D721Med (cell line): ENCODE measurements at regions not wholly inside any gene's neighbourhood (a gene's known extent, or its start where the extent isn't known, plus 50 kb on each side); places are given as distances from the start of the nearest gene placed in this dataset.

ENCODE experiments used
- DNase-seq: peaks from one replicate; pipeline ENCODE4 v3.0.0; 2011; ENCODE audit warnings: low spot score; ENCODE audit not compliant: insufficient read length
- FAIRE-seq: peaks from 2 replicates; lab custom pipeline; 2011; peaks lifted over from hg19 to GRCh38; lab: Jason Lieb, UNC
- TF ChIP-seq, protein P1 (sequence below): IDR thresholded peaks from 2 replicates; pipeline ENCODE4 v1.5.1; 2012; ENCODE audit warnings: mild to moderate bottlenecking, control low read depth; ENCODE audit not compliant: insufficient read depth; ENCODE audit errors: missing control alignments

- DNase-seq (no peak), FAIRE-seq (no peak)
- TF ChIP-seq, protein P1, sequence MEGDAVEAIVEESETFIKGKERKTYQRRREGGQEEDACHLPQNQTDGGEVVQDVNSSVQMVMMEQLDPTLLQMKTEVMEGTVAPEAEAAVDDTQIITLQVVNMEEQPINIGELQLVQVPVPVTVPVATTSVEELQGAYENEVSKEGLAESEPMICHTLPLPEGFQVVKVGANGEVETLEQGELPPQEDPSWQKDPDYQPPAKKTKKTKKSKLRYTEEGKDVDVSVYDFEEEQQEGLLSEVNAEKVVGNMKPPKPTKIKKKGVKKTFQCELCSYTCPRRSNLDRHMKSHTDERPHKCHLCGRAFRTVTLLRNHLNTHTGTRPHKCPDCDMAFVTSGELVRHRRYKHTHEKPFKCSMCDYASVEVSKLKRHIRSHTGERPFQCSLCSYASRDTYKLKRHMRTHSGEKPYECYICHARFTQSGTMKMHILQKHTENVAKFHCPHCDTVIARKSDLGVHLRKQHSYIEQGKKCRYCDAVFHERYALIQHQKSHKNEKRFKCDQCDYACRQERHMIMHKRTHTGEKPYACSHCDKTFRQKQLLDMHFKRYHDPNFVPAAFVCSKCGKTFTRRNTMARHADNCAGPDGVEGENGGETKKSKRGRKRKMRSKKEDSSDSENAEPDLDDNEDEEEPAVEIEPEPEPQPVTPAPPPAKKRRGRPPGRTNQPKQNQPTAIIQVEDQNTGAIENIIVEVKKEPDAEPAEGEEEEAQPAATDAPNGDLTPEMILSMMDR, result no peak
These were observed 212.0 kb downstream of the DHX15 start for GRCh38 chr4:24372341-24372740.

GRCh38 chr4:24370421-24370820, 213.9 kb downstream of the DHX15 start:
- no peak for FAIRE-seq
- no peak for DNase-seq
- TF ChIP-seq, protein P1, result no peak

GRCh38 chr4:24369507-24370029, 214.8 kb downstream of the DHX15 start:
- FAIRE-seq (no peak), DNase-seq (no peak)
- TF ChIP-seq, protein P1, result no peak

DNA sequence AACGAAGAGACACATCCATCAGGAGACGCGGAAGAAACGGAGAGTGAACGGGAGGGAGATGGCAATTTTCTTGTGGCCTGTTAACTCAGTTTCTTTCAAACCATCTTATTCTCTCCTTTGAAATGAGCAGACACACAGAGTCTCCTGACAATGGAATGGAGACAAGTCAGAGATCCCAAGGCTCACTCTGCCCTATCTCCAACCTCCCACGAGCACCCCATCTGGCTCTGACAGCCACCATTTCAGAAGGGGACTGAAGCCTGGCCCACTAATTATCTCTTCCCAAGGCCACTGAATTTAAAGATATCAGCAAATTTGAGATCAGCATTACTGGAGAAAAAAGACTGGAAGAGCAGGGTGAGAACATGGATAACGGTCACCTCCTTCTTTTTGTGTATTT, 215.6 kb downstream of the DHX15 start:
- DNase-seq (no peak), FAIRE-seq (no peak)
- TF ChIP-seq, protein P1, result no peak

GRCh38 chr4:24364852-24365251, 219.5 kb downstream of the DHX15 start:
- DNase-seq (no peak), FAIRE-seq (no peak)
- TF ChIP-seq, protein P1, result no peak

DNA sequence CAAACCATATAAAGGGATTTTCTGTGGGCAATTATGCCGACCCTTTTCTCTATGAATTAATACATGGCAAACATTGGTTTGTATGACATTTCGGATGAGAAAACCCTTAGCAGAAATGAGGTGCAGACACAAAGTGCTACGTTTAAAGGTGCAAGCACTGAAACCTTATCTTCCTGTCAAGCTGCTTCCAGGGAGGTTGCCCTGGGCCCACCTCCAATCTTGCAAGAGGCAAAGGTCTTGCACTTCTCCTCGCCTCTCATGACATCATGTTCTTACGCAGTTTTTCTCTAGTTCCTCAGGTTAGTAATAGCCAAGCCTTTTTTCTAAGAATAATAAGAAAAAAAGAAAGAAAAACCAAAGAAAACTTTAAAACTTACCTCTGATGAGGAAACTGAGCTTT, 220.1 kb downstream of the DHX15 start:
- TF ChIP-seq, protein P1, result no peak
- DNase-seq, result no peak
- no peak for FAIRE-seq

GRCh38 chr4:24363751-24364150, 220.6 kb downstream of the DHX15 start:
- no peak for FAIRE-seq
- no peak for DNase-seq
- TF ChIP-seq, protein P1, result no peak
